Gastroesophageal sphincter (tissue), 3 donors: ENCODE measurements at regions not wholly inside any gene's neighbourhood (a gene's known extent, or its start where the extent isn't known, plus 50 kb on each side); places are given as distances from the start of the nearest gene placed in this dataset.

ENCODE experiments used
- EP300 ChIP-seq: sonication (generic); formaldehyde crosslinking; IDR thresholded peaks from one replicate; pipeline ENCODE4 v1.6.1; 2017; ENCODE audit warnings: antibody characterized with exemption, mild to moderate bottlenecking
- POLR2A ChIP-seq, 2 donors: fragments of 450-650 bp; IDR thresholded peaks; one replicate each; pipeline ENCODE4 v1.6.1; 2017; ENCODE audit warnings: antibody characterized with exemption in 2 of 2, mild to moderate bottlenecking in 2 of 2, moderate library complexity in 1 of 2
- POLR2AphosphoS5 ChIP-seq: sonication (generic); formaldehyde crosslinking; IDR thresholded peaks from one replicate; pipeline ENCODE4 v1.6.1; 2017; ENCODE audit warnings: antibody characterized with exemption
- TF ChIP-seq, protein P1 (sequence below), 4 experiments: fragments of 200-600 bp in 2 of 4; fragments of 450-650 bp in 2 of 4; sonication (generic) in 1 of 4; IDR thresholded peaks; one replicate each; pipeline ENCODE4 v1.5.1; 2017 to 2019; ENCODE audit warnings: antibody characterized with exemption in 4 of 4, mild to moderate bottlenecking in 2 of 4, moderate library complexity in 2 of 4

DNA sequence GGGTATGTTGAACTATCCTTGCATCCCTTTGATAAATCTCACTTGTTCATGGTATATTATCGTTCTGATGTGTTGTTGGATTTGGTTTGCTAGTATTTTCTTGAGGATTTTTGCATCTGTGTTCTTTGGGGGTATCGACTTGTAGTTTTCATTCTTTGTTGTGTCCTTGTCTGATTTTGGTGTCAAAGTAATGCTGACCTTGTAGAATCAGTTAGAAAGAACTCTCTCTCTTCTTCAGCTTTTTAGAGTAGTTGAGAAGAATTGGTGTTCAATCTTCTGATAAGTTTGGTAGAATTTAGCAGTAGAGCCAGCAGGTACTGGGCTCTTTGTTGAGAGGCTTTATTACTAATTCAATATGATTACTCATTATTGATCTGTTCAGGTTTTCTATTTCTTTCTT lies 707.2 kb upstream of the LRFN5 start:
- TF ChIP-seq, protein P1, sequence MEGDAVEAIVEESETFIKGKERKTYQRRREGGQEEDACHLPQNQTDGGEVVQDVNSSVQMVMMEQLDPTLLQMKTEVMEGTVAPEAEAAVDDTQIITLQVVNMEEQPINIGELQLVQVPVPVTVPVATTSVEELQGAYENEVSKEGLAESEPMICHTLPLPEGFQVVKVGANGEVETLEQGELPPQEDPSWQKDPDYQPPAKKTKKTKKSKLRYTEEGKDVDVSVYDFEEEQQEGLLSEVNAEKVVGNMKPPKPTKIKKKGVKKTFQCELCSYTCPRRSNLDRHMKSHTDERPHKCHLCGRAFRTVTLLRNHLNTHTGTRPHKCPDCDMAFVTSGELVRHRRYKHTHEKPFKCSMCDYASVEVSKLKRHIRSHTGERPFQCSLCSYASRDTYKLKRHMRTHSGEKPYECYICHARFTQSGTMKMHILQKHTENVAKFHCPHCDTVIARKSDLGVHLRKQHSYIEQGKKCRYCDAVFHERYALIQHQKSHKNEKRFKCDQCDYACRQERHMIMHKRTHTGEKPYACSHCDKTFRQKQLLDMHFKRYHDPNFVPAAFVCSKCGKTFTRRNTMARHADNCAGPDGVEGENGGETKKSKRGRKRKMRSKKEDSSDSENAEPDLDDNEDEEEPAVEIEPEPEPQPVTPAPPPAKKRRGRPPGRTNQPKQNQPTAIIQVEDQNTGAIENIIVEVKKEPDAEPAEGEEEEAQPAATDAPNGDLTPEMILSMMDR (IDR thresholded peaks at IDR 0.05): no peak
- no peak for TF ChIP-seq POLR2A (IDR thresholded peaks at IDR 0.05)
- no peak for TF ChIP-seq POLR2AphosphoS5
- no peak for TF ChIP-seq EP300
